ENCODE measurements at regions not wholly inside any gene's neighbourhood (a gene's known extent, or its start where the extent isn't known, plus 50 kb on each side); places are given as distances from the start of the nearest gene placed in this dataset.

GRCh38 chr5:6859951-6860638, 146.9 kb downstream of the TENT4A start:
- Histone ChIP-seq H3K4me1 (ENCODE audit: control insufficient read depth, insufficient read depth, low read length) (no peaks in the 10 kb centered on the region), H3K9me3 (ENCODE audit: control insufficient read depth, insufficient read depth, low read depth, low read length) (no peaks in the 10 kb centered on the region), H3K36me3 (ENCODE audit: control insufficient read depth, insufficient read depth, low read length) (no peaks in the 10 kb centered on the region), H3K27me3 (ENCODE audit: control insufficient read depth, insufficient read depth, low read length) (no peaks in the 10 kb centered on the region; the same call in 1 of the 2 replicates), H3K4me3 (ENCODE audit: low read depth in 2 of 2, low read length in 2 of 2) (no peak overlapping the region), H3K27ac (ENCODE audit: low read length) (no peak overlapping the region)
- TF ChIP-seq TCF7L2 (IDR thresholded peaks at IDR 0.05; ENCODE audit: low read depth, low read length) (no peak), CTCF (IDR thresholded peaks at IDR 0.05) (no peak), REST (IDR thresholded peaks at IDR 0.05; ENCODE audit: insufficient read depth in 1 of 2, low read depth in 2 of 2, low read length in 1 of 2) (no peak), POLR2AphosphoS5 (IDR thresholded peaks at IDR 0.05; ENCODE audit: low read depth, low read length) (no peak), SIN3A (IDR thresholded peaks at IDR 0.05; ENCODE audit: borderline replicate concordance, insufficient read depth, low read depth, low read length) (no peak)
- ChIA-PET CTCF (no interaction called here), POLR2A (no interaction called here)
- DNase-seq (ENCODE audit: low read depth, low spot score) (no peak), ATAC-seq (no peak)
- intact Hi-C loops (cut with micrococcal nuclease; ENCODE audit: unreplicated experiment): no loop called here
- no TSS peak for BruUV-seq (replicated peaks)
- in situ Hi-C loops (cut with HindIII; ENCODE audit: low pct_unique_long_range_greater_than_20kb, low sequenced_read_pairs): no loop called here

GRCh38 chr5:6861036-6861435, 147.8 kb downstream of the TENT4A start:
- H3K27me3 ChIP-seq (ENCODE audit: control insufficient read depth, insufficient read depth, low read length): no peaks in the 10 kb centered on the region; the same call in 1 of the 2 replicates
- ATAC-seq: no peak
- no peak overlapping the region for H3K27ac ChIP-seq (ENCODE audit: low read length)
- no peaks in the 10 kb centered on the region for H3K9me3 ChIP-seq (ENCODE audit: control insufficient read depth, insufficient read depth, low read depth, low read length)
- CTCF ChIA-PET: no interaction called here
- intact Hi-C loops (cut with micrococcal nuclease; ENCODE audit: unreplicated experiment): no loop called here
- DNase-seq (ENCODE audit: low read depth, low spot score): no peak
- POLR2A ChIA-PET: no interaction called here
- BruUV-seq (replicated peaks): no TSS peak
- TF ChIP-seq SIN3A (IDR thresholded peaks at IDR 0.05; ENCODE audit: borderline replicate concordance, insufficient read depth, low read depth, low read length) (no peak), REST (IDR thresholded peaks at IDR 0.05; ENCODE audit: insufficient read depth in 1 of 2, low read depth in 2 of 2, low read length in 1 of 2) (no peak), CTCF (IDR thresholded peaks at IDR 0.05) (no peak), TCF7L2 (IDR thresholded peaks at IDR 0.05; ENCODE audit: low read depth, low read length) (no peak), POLR2AphosphoS5 (IDR thresholded peaks at IDR 0.05; ENCODE audit: low read depth, low read length) (no peak)
- H3K36me3 ChIP-seq (ENCODE audit: control insufficient read depth, insufficient read depth, low read length): no peaks in the 10 kb centered on the region
- in situ Hi-C loops (cut with HindIII; ENCODE audit: low pct_unique_long_range_greater_than_20kb, low sequenced_read_pairs): no loop called here
- no peak overlapping the region for H3K4me3 ChIP-seq (ENCODE audit: low read depth in 2 of 2, low read length in 2 of 2)
- H3K4me1 ChIP-seq (ENCODE audit: control insufficient read depth, insufficient read depth, low read length): no peaks in the 10 kb centered on the region

Data from Panc1 (cell line).